Kidney (tissue), 13 donors: ENCODE measurements at regions not wholly inside any gene's neighbourhood (a gene's known extent, or its start where the extent isn't known, plus 50 kb on each side); places are given as distances from the start of the nearest gene placed in this dataset.
"Not testable (repeated sequence)": the region's sequence is repeated elsewhere in the genome, so short reads cannot be mapped to it uniquely, and the experiment has no call there.

Experiments
- DNase-seq, 5 donors: peaks; one replicate each; pipeline ENCODE4 v3.0.0-alpha.2; 2013 to 2020
- FAIRE-seq: peaks from 2 replicates; lab custom pipeline; 2012; peaks lifted over from hg19 to GRCh38; lab: Jason Lieb, UNC
- H3K27ac ChIP-seq, 2 donors: one replicate each; pipeline ENCODE4 v1.7.0; 2013; ENCODE audit warnings: low read depth in 2 of 2, low read length in 2 of 2, inconsistent platforms in 1 of 2
- H3K27me3 ChIP-seq: one replicate; pipeline ENCODE4 v1.7.1; 2013; ENCODE audit warnings: low read length, inconsistent platforms; ENCODE audit not compliant: control insufficient read depth, insufficient read depth
- H3K36me3 ChIP-seq, 3 donors: one replicate each; pipeline versions ENCODE4 v1.7.0 to v1.7.1; 2013; ENCODE audit warnings: low read length in 3 of 3, control low read depth in 1 of 3, inconsistent platforms in 1 of 3; ENCODE audit not compliant: insufficient read depth in 3 of 3, control insufficient read depth in 2 of 3
- H3K4me1 ChIP-seq, 3 donors: one replicate each; pipeline versions ENCODE4 v1.7.0 to v1.7.1; 2013; ENCODE audit warnings: low read length in 3 of 3, inconsistent platforms in 1 of 3, low read depth in 1 of 3; ENCODE audit not compliant: control insufficient read depth in 2 of 3, insufficient read depth in 2 of 3
- H3K4me3 ChIP-seq, 3 donors: one replicate each; pipeline versions ENCODE4 v1.7.0 to v1.8.1; 2013; ENCODE audit warnings: low read length in 3 of 3, control low read depth in 1 of 3, inconsistent platforms in 1 of 3
- H3K9ac ChIP-seq, 3 donors: one replicate each; pipeline versions ENCODE4 v1.7.0 to v1.7.1; 2013; ENCODE audit warnings: low read length in 3 of 3, control low read depth in 1 of 3, inconsistent platforms in 1 of 3
- H3K9me3 ChIP-seq, 3 donors: one replicate each; pipeline versions ENCODE4 v1.7.0 to v1.7.1; 2013; ENCODE audit warnings: low read length in 3 of 3, control low read depth in 1 of 3, inconsistent platforms in 1 of 3; ENCODE audit not compliant: control insufficient read depth in 2 of 3, insufficient read depth in 1 of 3
- intact Hi-C: fragments of 100-400 bp; cut with DNase I; formaldehyde crosslinking; loops from one replicate; pipeline ENCODE4 v1.11.1; 2022
- TF ChIP-seq, protein P1 (sequence below): IDR thresholded peaks from 3 replicates; pipeline ENCODE4 v1.5.1; 2012; ENCODE audit warnings: mild to moderate bottlenecking, moderate library complexity, borderline replicate concordance; ENCODE audit not compliant: insufficient read depth; ENCODE audit errors: extremely low read depth
- donor health status: control.
- donor health status: control.
- donor health status: control.
- donor health status: control.
- donor health status: control.
- donor health status: DM: yes; HTN: yes; CAD: no.
- donor health status: Normal renal cell carcinoma (clear cell type).

GRCh38 chr1:181181792-181182585 is 93.5 kb downstream of the IER5 start:
- no peaks in the 10 kb centered on the region for H3K27me3 ChIP-seq
- intact Hi-C loops, result no loop called here
- H3K4me1 ChIP-seq, result no peaks in the 10 kb centered on the region
- H3K36me3 ChIP-seq, result no peaks in the 10 kb centered on the region
- no peaks in the 10 kb centered on the region for H3K9me3 ChIP-seq
- FAIRE-seq (no peak), DNase-seq (peak in 1 of 5 donors; percentile 16)
- H3K4me3 ChIP-seq, result no peak overlapping the region
- H3K9ac ChIP-seq, result no peak overlapping the region
- no peak overlapping the region for H3K27ac ChIP-seq
- TF ChIP-seq, protein P1, sequence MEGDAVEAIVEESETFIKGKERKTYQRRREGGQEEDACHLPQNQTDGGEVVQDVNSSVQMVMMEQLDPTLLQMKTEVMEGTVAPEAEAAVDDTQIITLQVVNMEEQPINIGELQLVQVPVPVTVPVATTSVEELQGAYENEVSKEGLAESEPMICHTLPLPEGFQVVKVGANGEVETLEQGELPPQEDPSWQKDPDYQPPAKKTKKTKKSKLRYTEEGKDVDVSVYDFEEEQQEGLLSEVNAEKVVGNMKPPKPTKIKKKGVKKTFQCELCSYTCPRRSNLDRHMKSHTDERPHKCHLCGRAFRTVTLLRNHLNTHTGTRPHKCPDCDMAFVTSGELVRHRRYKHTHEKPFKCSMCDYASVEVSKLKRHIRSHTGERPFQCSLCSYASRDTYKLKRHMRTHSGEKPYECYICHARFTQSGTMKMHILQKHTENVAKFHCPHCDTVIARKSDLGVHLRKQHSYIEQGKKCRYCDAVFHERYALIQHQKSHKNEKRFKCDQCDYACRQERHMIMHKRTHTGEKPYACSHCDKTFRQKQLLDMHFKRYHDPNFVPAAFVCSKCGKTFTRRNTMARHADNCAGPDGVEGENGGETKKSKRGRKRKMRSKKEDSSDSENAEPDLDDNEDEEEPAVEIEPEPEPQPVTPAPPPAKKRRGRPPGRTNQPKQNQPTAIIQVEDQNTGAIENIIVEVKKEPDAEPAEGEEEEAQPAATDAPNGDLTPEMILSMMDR, result no peak

DNA sequence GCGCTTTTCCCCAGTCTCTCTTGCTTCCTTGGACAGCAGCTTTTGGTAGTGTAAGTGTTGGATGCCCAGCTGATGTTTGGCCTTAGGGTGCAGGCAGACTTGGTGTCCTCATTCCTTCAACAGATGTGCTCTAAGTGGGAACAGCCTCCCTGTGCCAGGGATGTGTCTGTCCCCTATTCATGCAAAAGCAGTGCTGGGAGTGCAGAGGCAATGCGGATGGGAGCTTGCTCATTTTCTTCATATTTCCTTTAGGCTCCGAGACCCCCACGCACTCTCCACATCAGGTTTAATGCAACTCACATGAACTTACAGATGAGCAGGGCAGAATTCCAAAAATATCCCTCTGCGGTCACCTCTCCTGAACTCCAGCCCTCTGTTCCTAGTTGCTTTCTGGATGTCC is 96.1 kb downstream of the IER5 start:
- H3K4me1 ChIP-seq, result no peaks in the 10 kb centered on the region
- TF ChIP-seq, protein P1, result no peak
- no peak overlapping the region for H3K4me3 ChIP-seq
- H3K36me3 ChIP-seq, result no peaks in the 10 kb centered on the region
- no peak overlapping the region for H3K9ac ChIP-seq
- intact Hi-C loops, result no loop called here
- no peak for DNase-seq
- no peaks in the 10 kb centered on the region for H3K9me3 ChIP-seq
- no peak for FAIRE-seq
- H3K27me3 ChIP-seq, result no peaks in the 10 kb centered on the region
- H3K27ac ChIP-seq, result no peak overlapping the region

DNA sequence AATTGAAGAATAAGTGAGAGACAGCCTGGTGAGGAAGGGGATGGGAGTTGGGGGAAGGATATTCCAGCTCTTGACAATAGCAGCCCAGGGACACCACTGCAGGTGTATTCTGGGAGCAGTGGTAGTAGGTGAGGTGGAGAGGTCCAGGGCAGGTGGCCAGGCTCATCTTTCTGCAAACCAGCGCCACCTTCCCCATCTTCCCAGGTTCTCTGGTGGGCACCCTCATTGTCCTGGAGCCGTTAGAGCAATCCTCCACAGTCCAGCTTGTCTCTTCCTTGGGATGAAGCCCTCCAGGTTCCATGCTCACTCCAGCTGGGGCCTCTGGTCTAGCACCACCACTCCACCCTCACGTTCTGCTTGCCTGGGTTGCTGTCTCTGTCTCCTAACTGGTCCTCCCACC is 97.0 kb downstream of the IER5 start:
- Histone ChIP-seq H3K27ac (no peak overlapping the region), H3K9ac (no peak overlapping the region), H3K4me3 (no peak overlapping the region), H3K9me3 (no peaks in the 10 kb centered on the region), H3K36me3 (no peaks in the 10 kb centered on the region), H3K27me3 (no peaks in the 10 kb centered on the region), H3K4me1 (no peaks in the 10 kb centered on the region)
- intact Hi-C loops, result no loop called here
- no peak for FAIRE-seq
- TF ChIP-seq, protein P1, result no peak
- no peak for DNase-seq

- FAIRE-seq, H3K9me3 ChIP-seq, H3K9ac ChIP-seq, H3K27ac ChIP-seq, DNase-seq, H3K27me3 ChIP-seq, H3K4me3 ChIP-seq, intact Hi-C loops, H3K4me1 ChIP-seq, H3K36me3 ChIP-seq: not testable (repeated sequence)
Measured at GRCh38 chr1:181186133-181186532, 97.6 kb downstream of the IER5 start.
